ENCODE measurements at regions not wholly inside any gene's neighbourhood (a gene's known extent, or its start where the extent isn't known, plus 50 kb on each side); places are given as distances from the start of the nearest gene placed in this dataset.

GRCh38 chr15:39079296-39079847 is 501.5 kb upstream of the THBS1 start:
- no peaks in the 10 kb centered on the region for H3K27me3 ChIP-seq (ENCODE audit: control insufficient read depth in 2 of 2, insufficient read depth in 2 of 2, low read length in 2 of 2)
- POLR2A ChIA-PET, result no interaction called here
- H3K79me2 ChIP-seq (ENCODE audit: control insufficient read depth, insufficient read depth, low read length), result no peaks in the 10 kb centered on the region
- H2AFZ ChIP-seq (ENCODE audit: low read depth, low read length), result no peak overlapping the region
- no peak for TF ChIP-seq CTCF (IDR thresholded peaks at IDR 0.05; ENCODE audit: extremely low read depth in 1 of 2, insufficient read depth in 1 of 2, low read depth in 1 of 2, low read length in 2 of 2)
- no peak for TF ChIP-seq MAX (IDR thresholded peaks at IDR 0.05; ENCODE audit: insufficient read depth, insufficient read length)
- TF ChIP-seq JUN (IDR thresholded peaks at IDR 0.05; ENCODE audit: borderline replicate concordance, insufficient read depth, insufficient read length, low read depth), result no peak
- TF ChIP-seq FOS (IDR thresholded peaks at IDR 0.05; ENCODE audit: borderline replicate concordance, insufficient read depth, low read length), result peak; percentile 18
- TF ChIP-seq MYC (IDR thresholded peaks at IDR 0.05; ENCODE audit: low read depth, low read length), result no peak
- TF ChIP-seq GATA2 (IDR thresholded peaks at IDR 0.05; ENCODE audit: insufficient read depth, insufficient read length, low read depth, low read length), result no peak
- no TSS peak for BruUV-seq (replicated peaks)
- no peaks in the 10 kb centered on the region for H3K36me3 ChIP-seq (ENCODE audit: control insufficient read depth in 2 of 2, extremely low read depth in 1 of 2, insufficient read depth in 2 of 2, low read length in 2 of 2)
- peaks cover 6% of the 10 kb centered on the region for H3K4me1 ChIP-seq (ENCODE audit: control insufficient read depth, extremely low read depth, insufficient read depth, low read length)
- H3K9me1 ChIP-seq (replicated peaks; ENCODE audit: control insufficient read depth, extremely low read depth, insufficient read depth, low read length), result no peaks in the 10 kb centered on the region
- FAIRE-seq (peak; percentile 78), DNase-seq (ENCODE audit: low read depth, low spot score) (peak; percentile 63)
- CTCF ChIA-PET, result interaction anchor here (0.7 to 1.7 kb wide), 4 partner anchors 11 to 18 kb away, joined by 3 to 4 read pairs (median 4); no protein-coding TSS in a partner anchor
- no peak overlapping the region for H3K4me2 ChIP-seq (ENCODE audit: insufficient read depth, low read length)
- H3K4me3 ChIP-seq (replicated peaks in 1 of 3; ENCODE audit: insufficient read depth in 1 of 3, low read depth in 1 of 3, low read length in 3 of 3), result no peak overlapping the region
- H3K9ac ChIP-seq (replicated peaks; ENCODE audit: extremely low read depth, insufficient read depth, low read length), result no peak overlapping the region
- H3K27ac ChIP-seq (ENCODE audit: insufficient read depth, low read depth, low read length), result no peak overlapping the region
- dilution Hi-C loops (cut with MboI; ENCODE audit: extremely low pct_ligation_motif_present, low sequenced_read_pairs) (no loop called here), intact Hi-C loops (cut with micrococcal nuclease) (no loop called here)
- no peaks in the 10 kb centered on the region for H4K20me1 ChIP-seq (replicated peaks; ENCODE audit: control insufficient read depth, extremely low read depth, insufficient read depth, low read length)
- H3K9me3 ChIP-seq (replicated peaks; ENCODE audit: control insufficient read depth, insufficient read depth, low read length), result no peaks in the 10 kb centered on the region

All from endothelial cell of umbilical vein (primary cell).